Ectodermal cell (in vitro differentiated cells): ENCODE measurements at regions not wholly inside any gene's neighbourhood (a gene's known extent, or its start where the extent isn't known, plus 50 kb on each side); places are given as distances from the start of the nearest gene placed in this dataset.

Experiments
- H3K27ac ChIP-seq: 2 replicates; pipeline ENCODE4 v1.7.0; 2013; ENCODE audit warnings: mild to moderate bottlenecking, low read depth, low read length; ENCODE audit not compliant: insufficient read depth, poor library complexity, severe bottlenecking
- H3K27me3 ChIP-seq: 2 replicates; pipeline ENCODE4 v1.7.0; 2013; ENCODE audit warnings: mild to moderate bottlenecking, low read length; ENCODE audit not compliant: insufficient read depth, control insufficient read depth, poor library complexity, severe bottlenecking
- H3K36me3 ChIP-seq: one replicate; pipeline ENCODE4 v1.7.0; 2013; ENCODE audit warnings: low read length; ENCODE audit not compliant: control insufficient read depth, insufficient read depth
- H3K4me1 ChIP-seq: one replicate; pipeline ENCODE4 v1.7.0; 2013; ENCODE audit warnings: low read length; ENCODE audit not compliant: control insufficient read depth, insufficient read depth
- H3K4me3 ChIP-seq: 2 replicates; pipeline ENCODE4 v1.7.0; 2013; ENCODE audit warnings: low read depth, low read length, control low read depth; ENCODE audit not compliant: insufficient read depth
- H3K9me3 ChIP-seq: 2 replicates; pipeline ENCODE4 v1.7.0; 2013; ENCODE audit warnings: mild to moderate bottlenecking, low read length, moderate library complexity; ENCODE audit not compliant: control insufficient read depth
- WGBS, 2 experiments: methylation state at CpG; one replicate each; pipeline ENCODE4 v1.1.7; 2013; ENCODE audit warnings: missing lambda C conversion rate in 2 of 2; 5-methylcytosine and 5-hydroxymethylcytosine counted together

- H3K27me3 ChIP-seq, result no peaks in the 10 kb centered on the region
- no peaks in the 10 kb centered on the region for H3K4me1 ChIP-seq
- H3K9me3 ChIP-seq, result no peaks in the 10 kb centered on the region
- no peak overlapping the region for H3K27ac ChIP-seq
- H3K36me3 ChIP-seq, result no peaks in the 10 kb centered on the region
- H3K4me3 ChIP-seq, result no peak overlapping the region
- WGBS, 2 experiments, result 94 to 95% methylated on average over 6 of the region's 6 CpGs
These were observed 247.7 kb upstream of the RFX3 start for GRCh38 chr9:3773362-3774060.

- Histone ChIP-seq H3K27me3 (no peaks in the 10 kb centered on the region), H3K27ac (no peak overlapping the region), H3K9me3 (no peaks in the 10 kb centered on the region), H3K36me3 (no peaks in the 10 kb centered on the region), H3K4me3 (no peak overlapping the region), H3K4me1 (no peaks in the 10 kb centered on the region)
- 65 to 70% methylated on average over 4 of the region's 4 CpGs for WGBS, 2 experiments
These were observed 243.8 kb upstream of the RFX3 start for GRCh38 chr9:3769646-3770045.

- Histone ChIP-seq H3K27ac (no peak overlapping the region), H3K4me3 (no peak overlapping the region)
- 88 to 90% methylated on average over 5 of the region's 5 CpGs for WGBS, 2 experiments
These were observed 243.1 kb upstream of the RFX3 start for GRCh38 chr9:3768712-3769457.

GRCh38 chr9:3768286-3768685 lies 242.5 kb upstream of the RFX3 start:
- H3K9me3 ChIP-seq, result no peaks in the 10 kb centered on the region
- H3K27ac ChIP-seq, result no peak overlapping the region
- H3K36me3 ChIP-seq, result no peaks in the 10 kb centered on the region
- WGBS, 2 experiments, result 96 to 97% methylated on average over 4 of the region's 5 CpGs
- no peak overlapping the region for H3K4me3 ChIP-seq
- no peaks in the 10 kb centered on the region for H3K4me1 ChIP-seq
- H3K27me3 ChIP-seq, result no peaks in the 10 kb centered on the region

More at GRCh38 chr9:3768712-3769457, 243.1 kb upstream of the RFX3 start:
- Histone ChIP-seq H3K9me3 (no peaks in the 10 kb centered on the region), H3K4me1 (no peaks in the 10 kb centered on the region), H3K36me3 (no peaks in the 10 kb centered on the region), H3K27me3 (no peaks in the 10 kb centered on the region)

- Histone ChIP-seq H3K27me3 (no peaks in the 10 kb centered on the region), H3K9me3 (no peaks in the 10 kb centered on the region), H3K4me1 (peaks cover 10% of the 10 kb centered on the region), H3K27ac (no peak overlapping the region), H3K4me3 (no peak overlapping the region), H3K36me3 (no peaks in the 10 kb centered on the region)
- 67 to 100% methylated on average over 1 to 3 of the region's 3 CpGs for WGBS, 2 experiments
These were observed 236.3 kb upstream of the RFX3 start for GRCh38 chr9:3762076-3762475.

- no peak overlapping the region for H3K27ac ChIP-seq
These were observed 234.2 kb upstream of the RFX3 start for GRCh38 chr9:3760031-3760430.

GRCh38 chr9:3758816-3759576 lies 233.2 kb upstream of the RFX3 start:
- Histone ChIP-seq H3K27ac (no peak overlapping the region), H3K9me3 (no peaks in the 10 kb centered on the region), H3K36me3 (no peaks in the 10 kb centered on the region), H3K27me3 (no peaks in the 10 kb centered on the region), H3K4me3 (no peak overlapping the region), H3K4me1 (peaks cover 10% of the 10 kb centered on the region)
- WGBS, 2 experiments, result 87 to 90% methylated on average over 5 of the region's 5 CpGs

More at GRCh38 chr9:3760031-3760430, 234.2 kb upstream of the RFX3 start:
- H3K4me1 ChIP-seq, result peaks cover 10% of the 10 kb centered on the region
- no peak overlapping the region for H3K4me3 ChIP-seq
- no peaks in the 10 kb centered on the region for H3K9me3 ChIP-seq
- no peaks in the 10 kb centered on the region for H3K27me3 ChIP-seq
- H3K36me3 ChIP-seq, result no peaks in the 10 kb centered on the region
- 53 to 68% methylated on average over 4 of the region's 4 CpGs for WGBS, 2 experiments

- Histone ChIP-seq H3K36me3 (no peaks in the 10 kb centered on the region), H3K4me1 (peaks cover 10% of the 10 kb centered on the region), H3K27me3 (no peaks in the 10 kb centered on the region), H3K9me3 (no peaks in the 10 kb centered on the region), H3K4me3 (no peak overlapping the region), H3K27ac (no peak overlapping the region)
- 81 to 84% methylated on average over 3 of the region's 3 CpGs for WGBS, 2 experiments
These were observed 230.3 kb upstream of the RFX3 start for GRCh38 chr9:3756071-3756470.

- Histone ChIP-seq H3K36me3 (no peaks in the 10 kb centered on the region), H3K27me3 (no peaks in the 10 kb centered on the region), H3K4me3 (no peak overlapping the region), H3K4me1 (no peaks in the 10 kb centered on the region), H3K27ac (no peak overlapping the region), H3K9me3 (no peaks in the 10 kb centered on the region)
- WGBS, 2 experiments, result 74 to 92% methylated on average over 2 of the region's 2 CpGs
These were observed 225.4 kb upstream of the RFX3 start for GRCh38 chr9:3751125-3751758.

GRCh38 chr9:3750321-3750720 lies 224.5 kb upstream of the RFX3 start:
- H3K27me3 ChIP-seq, result no peaks in the 10 kb centered on the region
- no peaks in the 10 kb centered on the region for H3K36me3 ChIP-seq
- no peak overlapping the region for H3K4me3 ChIP-seq
- WGBS, 2 experiments, result 73 to 77% methylated on average over 5 of the region's 5 CpGs
- H3K27ac ChIP-seq, result no peak overlapping the region
- H3K4me1 ChIP-seq, result no peaks in the 10 kb centered on the region
- no peaks in the 10 kb centered on the region for H3K9me3 ChIP-seq
